ENCODE measurements at regions not wholly inside any gene's neighbourhood (a gene's known extent, or its start where the extent isn't known, plus 50 kb on each side); places are given as distances from the start of the nearest gene placed in this dataset.
"Not testable (repeated sequence)": the region's sequence is repeated elsewhere in the genome, so short reads cannot be mapped to it uniquely, and the experiment has no call there.

DNA sequence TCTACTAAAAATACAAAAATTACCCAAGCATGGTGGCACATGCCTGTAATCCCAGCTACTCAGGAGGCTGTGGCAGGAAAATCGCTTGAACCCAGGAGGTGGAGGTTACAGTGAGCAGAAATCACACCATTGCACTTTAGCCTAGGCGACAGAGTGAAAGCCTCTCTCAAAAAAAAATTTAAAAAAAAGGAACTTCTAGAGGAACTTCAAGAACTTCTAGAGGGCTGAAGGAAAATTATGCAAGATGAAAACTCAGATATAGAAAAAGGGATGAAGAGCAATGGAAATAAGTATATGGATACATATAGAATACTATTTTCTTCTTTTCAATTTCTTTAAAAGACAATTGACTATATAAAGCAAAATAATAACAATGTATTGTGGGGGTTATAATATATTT, 51.2 kb upstream of the PRR5 start:
- no peak for DNase-seq (ENCODE audit: low read depth in 2 of 2, low spot score in 1 of 2)

GRCh38 chr22:44648821-44649565, 53.0 kb upstream of the PRR5 start:
- DNase-seq (ENCODE audit: low read depth in 2 of 2, low spot score in 1 of 2), result no peak

DNA sequence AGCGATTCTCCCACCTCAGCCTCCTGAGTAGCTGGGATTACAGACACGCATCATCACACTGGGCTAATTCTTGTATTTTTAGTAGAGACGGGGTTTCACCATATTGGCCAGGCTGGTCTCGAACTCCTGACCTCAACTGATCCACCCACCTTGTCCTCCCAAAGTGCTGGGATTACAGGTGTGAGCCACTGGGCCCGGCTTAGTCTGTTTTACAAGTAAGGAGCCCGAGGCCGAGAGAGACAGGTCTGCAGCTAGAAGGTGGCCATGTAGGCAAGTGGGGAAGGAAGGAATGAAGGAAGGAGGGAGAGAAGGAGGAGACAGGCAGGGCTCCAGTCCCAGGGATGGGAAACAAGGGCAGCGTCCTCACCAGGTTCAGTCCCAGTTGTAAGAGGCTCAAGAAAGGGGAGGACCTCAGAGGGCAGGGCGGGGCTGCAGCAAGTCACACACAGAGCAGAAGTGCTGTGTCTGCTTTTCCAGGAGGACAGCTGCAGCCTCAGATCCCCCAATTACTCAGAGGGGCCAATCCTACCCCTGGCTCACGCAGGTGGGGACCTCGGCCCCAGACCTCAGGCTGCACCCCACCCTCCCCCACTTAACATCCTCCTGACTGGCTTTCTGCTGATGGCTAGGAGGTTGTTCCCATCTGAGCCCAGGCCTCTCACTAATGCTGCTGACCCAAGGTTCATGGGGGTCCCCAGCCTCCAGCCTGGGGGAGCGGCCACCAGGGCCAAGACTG, 53.8 kb upstream of the PRR5 start:
- no peak for DNase-seq (ENCODE audit: low read depth in 2 of 2, low spot score in 1 of 2)

DNA sequence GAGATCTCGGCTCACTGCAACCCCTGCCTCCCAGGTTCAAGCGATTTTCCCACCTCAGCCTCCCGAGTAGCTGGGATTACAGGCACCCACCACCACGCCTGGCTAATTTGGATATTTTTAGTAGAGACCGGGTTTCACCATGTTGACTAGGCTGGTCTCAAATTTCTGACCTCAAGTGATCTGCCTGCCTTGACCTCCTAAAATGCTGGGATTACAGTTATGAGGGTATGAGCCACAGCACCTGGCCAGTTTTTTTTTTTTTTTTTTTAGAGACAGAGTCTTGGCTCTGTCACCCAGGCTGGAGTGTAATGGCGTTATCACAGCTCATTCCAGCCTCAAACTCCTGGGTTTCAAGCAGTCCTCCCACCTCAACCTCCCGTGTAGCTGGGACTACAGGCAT, 54.9 kb upstream of the PRR5 start:
- DNase-seq (ENCODE audit: low read depth in 2 of 2, low spot score in 1 of 2), result no peak

DNA sequence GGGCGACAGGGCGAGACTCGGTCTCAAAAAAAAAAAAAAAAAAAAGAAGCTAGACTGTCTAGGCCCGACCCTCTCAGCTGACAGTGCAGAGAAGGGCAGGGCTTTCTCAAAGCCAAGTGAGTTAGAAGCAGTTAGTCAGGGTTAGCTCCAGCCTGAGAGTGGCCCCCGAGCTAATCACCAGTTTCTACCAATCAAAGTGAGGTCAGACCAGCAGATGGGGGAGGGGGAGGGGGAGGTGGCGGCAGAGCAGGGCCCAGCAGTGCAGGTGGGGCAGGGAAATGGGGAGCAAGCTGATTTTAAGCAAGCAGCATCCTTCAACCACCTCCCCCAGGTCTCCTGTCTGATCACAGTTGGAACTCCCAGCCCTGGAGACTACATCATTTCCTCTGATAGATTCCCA, 55.3 kb upstream of the PRR5 start:
- no peak for DNase-seq (ENCODE audit: low read depth in 2 of 2, low spot score in 1 of 2)

GRCh38 chr22:44646141-44646540, 55.9 kb upstream of the PRR5 start:
- DNase-seq (ENCODE audit: low read depth in 2 of 2, low spot score in 1 of 2), result no peak

- no peak for DNase-seq (ENCODE audit: low read depth in 2 of 2, low spot score in 1 of 2)
These were observed 56.5 kb upstream of the PRR5 start for GRCh38 chr22:44645531-44645930.

GRCh38 chr22:44645083-44645482, 56.9 kb upstream of the PRR5 start:
- no peak for DNase-seq (ENCODE audit: low read depth in 2 of 2, low spot score in 1 of 2)

GRCh38 chr22:44643526-44644101, 58.4 kb upstream of the PRR5 start:
- not testable (repeated sequence) for DNase-seq (ENCODE audit: low read depth in 2 of 2, low spot score in 1 of 2)

DNA sequence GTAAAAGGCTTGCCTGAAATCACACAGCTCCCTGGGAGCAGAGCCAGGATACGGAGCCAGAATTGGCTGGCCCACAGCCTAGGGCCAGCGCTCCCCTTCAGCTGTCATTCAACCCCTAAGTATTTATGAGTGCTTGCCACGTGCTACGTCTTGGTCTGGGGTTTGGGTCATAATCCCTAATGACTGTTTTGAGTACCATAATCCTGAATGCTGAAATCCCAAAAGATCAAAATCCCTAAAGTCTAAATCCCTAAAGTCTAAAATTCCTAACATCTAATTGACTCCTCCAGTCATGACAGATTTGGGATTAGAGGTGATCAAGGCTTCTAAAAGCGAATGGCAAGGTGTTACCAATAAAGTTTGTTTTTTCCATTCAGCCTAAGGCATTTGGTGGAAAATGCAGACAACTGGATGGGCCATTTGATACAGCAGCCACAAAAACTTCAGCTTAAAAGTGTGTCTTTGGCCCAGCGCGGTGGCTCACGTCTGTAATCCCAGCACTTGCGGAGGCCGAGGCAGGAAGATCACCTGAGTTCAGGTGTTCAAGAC, 59.8 kb upstream of the PRR5 start:
- DNase-seq (ENCODE audit: low read depth in 2 of 2, low spot score in 1 of 2), result no peak

- no peak for DNase-seq (ENCODE audit: low read depth in 2 of 2, low spot score in 1 of 2)
These were observed 61.3 kb upstream of the PRR5 start for GRCh38 chr22:44640618-44641155.

DNA sequence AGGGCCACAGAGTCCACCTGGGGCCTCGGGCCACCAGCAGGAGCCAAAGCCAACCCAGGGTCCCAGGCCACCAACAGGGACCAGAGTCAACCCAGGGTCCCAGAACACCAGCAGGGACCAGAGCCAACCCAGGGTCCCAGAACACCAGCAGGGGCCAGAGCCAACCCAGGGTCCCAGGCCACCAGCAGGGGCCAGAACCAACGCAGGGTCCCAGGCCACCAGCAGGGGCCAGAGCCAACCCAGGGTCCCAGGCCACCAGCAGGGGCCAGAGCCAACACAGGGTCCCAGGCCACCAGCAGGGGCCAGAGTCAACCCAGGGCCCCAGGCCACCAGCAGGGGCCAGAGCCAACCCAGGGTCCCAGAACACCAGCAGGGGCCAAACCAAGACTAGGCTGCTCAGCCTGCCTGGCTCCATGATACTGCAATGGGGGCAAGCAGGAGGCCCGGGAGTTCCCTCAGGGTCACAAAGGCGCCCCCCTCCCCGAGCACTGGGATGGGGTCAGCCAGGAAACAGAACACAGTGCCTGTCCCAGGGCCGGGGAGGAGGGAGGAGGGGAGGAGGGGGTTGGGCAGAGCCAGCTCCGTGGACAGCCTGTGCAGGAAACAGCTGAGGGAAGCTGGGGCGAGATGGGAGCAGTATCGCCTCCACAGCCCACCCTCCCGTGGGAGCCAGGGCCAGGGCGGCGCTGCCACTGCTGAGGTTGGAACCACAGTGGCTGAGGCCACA, 62.0 kb upstream of the PRR5 start:
- no peak for DNase-seq (ENCODE audit: low read depth in 2 of 2, low spot score in 1 of 2)

DNA sequence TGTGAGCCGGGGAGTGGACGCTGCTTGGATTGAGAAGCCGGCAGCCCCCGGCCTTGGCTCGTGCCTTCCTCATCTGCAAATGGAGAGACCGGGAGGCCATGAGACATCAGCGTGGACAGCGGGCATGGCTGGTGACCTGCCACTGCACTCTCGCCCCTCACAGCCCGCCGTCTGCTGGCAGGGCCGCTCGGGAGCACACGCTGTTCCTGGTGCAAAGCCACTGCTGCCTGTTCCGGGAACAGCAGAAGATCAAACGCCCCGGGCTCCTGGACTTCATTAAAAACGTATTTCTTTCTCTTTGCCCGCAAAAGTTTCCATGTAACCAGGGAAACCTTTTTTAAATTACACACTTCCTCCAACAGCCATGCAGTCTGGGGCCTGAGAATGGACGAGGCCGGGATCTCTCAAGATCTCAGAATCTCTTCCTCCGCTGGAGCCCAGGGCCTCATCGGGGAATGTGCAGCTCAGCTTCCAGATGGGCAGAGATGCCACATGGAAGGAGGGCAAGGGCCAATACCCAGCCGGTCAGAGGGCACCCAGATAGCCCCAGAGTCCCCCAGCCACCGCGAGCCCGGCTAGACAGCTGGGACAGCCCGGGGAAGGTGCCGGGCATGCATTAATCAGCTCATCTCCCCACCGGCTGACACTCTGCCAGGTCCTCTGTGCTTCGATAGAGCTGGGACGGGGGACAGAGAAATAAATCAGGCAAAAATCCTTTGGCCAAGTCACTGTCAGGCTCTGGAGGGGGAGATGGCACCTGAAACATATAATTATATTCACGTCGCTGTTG, 62.8 kb upstream of the PRR5 start:
- DNase-seq (ENCODE audit: low read depth in 2 of 2, low spot score in 1 of 2), result no peak

GRCh38 chr22:44636502-44637206, 65.3 kb upstream of the PRR5 start:
- DNase-seq (ENCODE audit: low read depth in 2 of 2, low spot score in 1 of 2), result not testable (repeated sequence)

GRCh38 chr22:44635567-44635966, 66.4 kb upstream of the PRR5 start:
- DNase-seq (ENCODE audit: low read depth in 2 of 2, low spot score in 1 of 2), result not testable (repeated sequence)

GRCh38 chr22:44634426-44635321, 67.3 kb upstream of the PRR5 start:
- DNase-seq (ENCODE audit: low read depth in 2 of 2, low spot score in 1 of 2), result no peak

- DNase-seq (ENCODE audit: low read depth in 2 of 2, low spot score in 1 of 2), result no peak
These were observed 68.4 kb upstream of the PRR5 start for GRCh38 chr22:44633647-44634046.

- no peak for DNase-seq (ENCODE audit: low read depth in 2 of 2, low spot score in 1 of 2)
These were observed 69.2 kb upstream of the PRR5 start for GRCh38 chr22:44632541-44633396.

All from stimulated activated CD8-positive, alpha-beta memory T cell treated with anti-CD3 and anti-CD28 coated beads, Interleukin-4, amount 100 ng/mL, for 1 hour (primary cell).